MM.1S (cell line): ENCODE measurements at regions not wholly inside any gene's neighbourhood (a gene's known extent, or its start where the extent isn't known, plus 50 kb on each side); places are given as distances from the start of the nearest gene placed in this dataset.

Experiments
- CTCF ChIP-seq: fragments of 300-600 bp; sonication (generic); IDR thresholded peaks from 2 replicates; pipeline ENCODE4 v1.5.1; 2016; ENCODE audit warnings: antibody characterized with exemption, low read length, mixed read lengths
- EZH2 ChIP-seq: fragments of 300-600 bp; sonication (generic); optimal IDR thresholded peaks from 2 replicates; pipeline ENCODE3; 2017; ENCODE audit warnings: low read depth, mild to moderate bottlenecking, antibody characterized with exemption, low read length, mixed read lengths
- EZH2phosphoT487 ChIP-seq: fragments of 300-600 bp; sonication (generic); IDR thresholded peaks from 2 replicates; pipeline ENCODE4 v1.6.1; 2018; ENCODE audit warnings: antibody characterized with exemption, low read length

DNA sequence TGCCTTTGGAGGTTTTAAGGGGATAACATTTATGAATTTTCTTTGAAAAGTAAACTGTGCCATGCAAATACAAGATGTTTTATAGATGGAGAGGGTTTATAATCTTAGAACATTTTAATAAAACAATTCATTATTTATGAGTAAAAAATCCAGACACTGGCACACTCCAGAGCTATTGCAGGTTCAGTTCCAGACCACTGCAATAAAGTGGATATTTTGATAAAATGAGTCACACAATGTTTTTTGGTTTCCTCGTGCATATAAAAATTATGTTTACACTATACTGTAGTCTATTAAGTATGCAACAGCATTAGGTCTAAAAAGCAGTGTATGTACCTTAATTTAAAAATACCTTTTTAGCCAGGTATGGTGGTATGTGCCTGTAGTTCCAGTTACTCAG is 146.2 kb upstream of the ZBED5 start:
- no peak for TF ChIP-seq CTCF
- no peak for TF ChIP-seq EZH2phosphoT487
- TF ChIP-seq EZH2, result no peak
